ENCODE measurements at regions not wholly inside any gene's neighbourhood (a gene's known extent, or its start where the extent isn't known, plus 50 kb on each side); places are given as distances from the start of the nearest gene placed in this dataset.

GRCh38 chr13:80527400-80527799 is 186.5 kb upstream of the SPRY2 start:
- TF ChIP-seq CTCF (IDR thresholded peaks at IDR 0.05) (no peak), POLR2A (IDR thresholded peaks at IDR 0.05) (no peak)
